HG03103 (cell line): ENCODE measurements at regions not wholly inside any gene's neighbourhood (a gene's known extent, or its start where the extent isn't known, plus 50 kb on each side); places are given as distances from the start of the nearest gene placed in this dataset.

ENCODE experiments used
- ATAC-seq: cut with Tn5 transposase; IDR thresholded peaks from one replicate; pipeline ENCODE4 v1.9.1; 2021; ENCODE audit warnings: low read depth; ENCODE audit not compliant: unreplicated experiment

DNA sequence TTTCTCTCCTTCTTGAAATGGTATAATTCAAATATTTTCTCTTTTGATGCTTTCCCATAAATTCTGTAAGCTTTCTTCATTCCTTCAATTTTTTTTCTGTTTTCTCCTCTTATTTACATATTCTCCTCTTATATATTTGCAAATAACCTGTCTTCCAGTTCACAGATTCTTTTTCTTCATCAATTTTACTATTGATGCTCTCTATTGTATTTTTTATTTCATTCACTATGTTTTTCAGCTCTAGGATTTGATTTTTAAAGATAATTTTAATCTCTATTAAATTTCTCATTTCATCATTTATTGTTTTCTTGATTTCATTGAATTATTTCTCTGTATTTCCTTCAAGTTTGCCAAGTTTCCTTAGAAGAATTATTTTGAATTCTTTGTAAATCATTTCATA is 54.0 kb upstream of the PRPS1L1 start:
- ATAC-seq: no peak

DNA sequence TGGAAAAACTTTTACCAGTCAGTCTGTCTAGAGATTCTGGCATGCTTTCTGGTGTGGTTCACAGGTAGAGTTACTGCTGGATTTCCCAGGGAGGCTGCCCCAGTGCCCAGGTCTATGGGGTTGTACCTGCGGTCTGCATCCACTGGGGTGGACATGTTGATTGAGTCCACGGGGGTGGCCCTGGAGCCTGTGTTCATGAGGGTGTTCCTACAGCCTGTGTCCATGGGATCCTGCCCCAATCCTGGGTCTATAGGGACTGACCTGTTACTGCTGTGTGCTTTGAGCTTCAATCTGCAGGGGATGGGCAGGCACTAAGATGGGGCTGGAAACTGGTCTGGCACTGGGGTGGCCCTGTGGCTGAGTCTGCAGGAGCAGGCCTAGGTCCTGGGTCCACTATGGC is 54.5 kb upstream of the PRPS1L1 start:
- ATAC-seq: no peak

DNA sequence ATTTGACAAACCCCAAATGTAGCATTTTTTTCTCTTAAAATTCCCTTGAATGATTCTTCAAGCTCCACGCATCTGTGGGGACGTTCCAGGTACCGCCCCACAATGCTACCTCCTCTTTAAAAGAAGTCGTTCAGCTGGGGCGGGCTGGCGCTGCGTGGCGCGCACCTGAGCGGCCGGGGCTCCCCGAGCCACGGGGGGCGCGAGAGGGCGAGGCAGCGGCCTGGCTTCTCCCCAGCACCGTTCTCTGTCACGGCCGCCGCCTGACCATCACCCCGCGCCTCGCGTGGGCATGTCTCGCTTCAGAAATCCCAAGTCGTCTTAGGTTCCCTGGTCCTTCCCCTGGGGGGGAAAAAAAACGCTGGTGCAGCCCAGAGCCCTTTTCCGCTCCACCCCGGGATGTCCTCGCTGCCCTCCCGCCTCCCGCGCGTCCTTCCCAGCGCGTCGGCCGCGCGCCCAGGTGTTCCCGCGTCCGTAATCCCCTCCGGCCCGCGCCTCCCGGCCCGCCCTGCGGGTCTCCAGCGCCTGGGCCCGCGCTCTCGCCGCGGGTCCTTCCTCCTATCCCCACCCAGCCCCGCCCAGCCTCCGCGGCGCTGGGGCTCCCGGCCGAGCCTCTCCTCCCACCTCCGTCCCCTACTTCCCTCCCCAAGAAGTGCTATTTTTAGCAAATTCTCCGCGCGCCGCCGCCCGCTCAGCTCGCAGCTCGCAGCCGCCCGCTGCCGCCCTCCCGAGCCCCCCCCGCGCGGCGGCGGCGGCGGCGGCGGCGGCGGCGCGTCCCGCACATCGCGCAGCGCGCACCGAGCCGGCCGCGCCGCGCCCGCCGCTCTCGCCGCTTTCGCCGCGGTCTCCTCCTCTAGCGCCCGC is 58.7 kb upstream of the PRPS1L1 start:
- no peak for ATAC-seq

DNA sequence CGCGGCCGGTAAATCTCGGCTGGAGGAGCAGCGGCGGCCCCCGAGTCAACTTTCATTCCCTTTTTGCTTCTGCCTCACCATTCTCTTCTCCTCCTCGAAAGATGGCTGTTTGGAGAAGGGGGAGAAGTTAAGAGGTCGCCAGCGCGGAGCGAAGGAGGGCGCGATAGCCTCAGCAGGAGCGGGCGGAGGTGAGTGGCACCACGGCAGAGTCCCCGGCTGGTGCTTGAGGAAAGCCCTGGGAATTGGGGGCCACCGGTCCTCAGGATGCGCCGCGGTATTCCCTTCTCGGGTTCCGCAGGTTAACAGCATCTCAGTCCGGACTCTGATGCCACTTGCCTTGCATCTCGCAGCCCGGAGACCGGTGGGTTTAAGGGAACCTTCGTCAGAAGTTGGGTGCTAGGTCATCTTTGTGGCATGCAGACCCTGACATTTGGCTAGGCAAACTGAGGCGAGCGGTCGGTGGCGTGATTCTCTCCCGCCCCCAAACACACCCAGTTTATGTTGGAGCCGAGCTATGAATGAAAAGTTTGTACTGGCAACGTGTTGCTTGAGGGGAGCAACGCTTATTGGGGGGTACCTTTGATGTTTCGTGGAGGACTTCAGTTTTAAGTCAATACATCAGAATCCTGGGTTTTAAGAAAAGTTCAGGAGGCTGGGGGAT is 59.5 kb upstream of the PRPS1L1 start:
- no peak for ATAC-seq

DNA sequence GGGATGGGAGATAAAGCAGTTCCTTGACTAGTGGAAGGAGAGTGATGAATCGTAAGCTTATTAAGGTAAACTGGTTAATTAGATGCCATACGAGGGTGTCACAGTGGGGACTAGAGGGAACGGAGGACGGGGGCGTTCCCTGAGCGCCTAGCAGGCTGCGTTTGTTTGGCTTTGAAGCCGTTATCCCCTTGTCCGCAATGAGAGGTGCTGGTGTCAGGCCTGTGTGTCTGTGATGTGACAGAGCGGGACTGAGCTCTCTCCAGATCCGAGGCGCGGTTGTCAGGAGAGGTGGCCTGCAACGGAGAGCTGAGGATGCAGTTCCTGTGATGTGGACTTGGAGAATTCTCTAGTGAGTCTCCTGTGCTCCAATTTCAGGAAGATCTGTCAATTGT is 60.0 kb upstream of the PRPS1L1 start:
- ATAC-seq: no peak

DNA sequence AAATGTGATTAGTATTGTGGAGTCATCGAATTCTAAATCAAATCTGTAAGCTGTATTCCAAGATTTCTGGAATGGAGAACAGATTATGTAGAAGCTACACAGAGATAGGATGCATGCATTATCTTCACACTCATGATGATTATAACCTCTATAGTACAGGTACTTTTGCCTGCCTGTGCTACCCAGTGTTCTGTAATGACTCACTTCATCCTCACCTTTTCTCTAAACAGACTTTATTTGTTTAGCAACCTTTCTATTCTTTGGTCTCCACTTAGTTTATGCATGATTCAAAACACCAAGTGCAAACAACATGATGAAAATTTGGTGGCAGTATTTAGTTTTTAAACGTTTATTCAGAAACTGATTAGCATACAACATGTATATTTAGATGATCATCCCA is 68.4 kb upstream of the PRPS1L1 start:
- no peak for ATAC-seq

DNA sequence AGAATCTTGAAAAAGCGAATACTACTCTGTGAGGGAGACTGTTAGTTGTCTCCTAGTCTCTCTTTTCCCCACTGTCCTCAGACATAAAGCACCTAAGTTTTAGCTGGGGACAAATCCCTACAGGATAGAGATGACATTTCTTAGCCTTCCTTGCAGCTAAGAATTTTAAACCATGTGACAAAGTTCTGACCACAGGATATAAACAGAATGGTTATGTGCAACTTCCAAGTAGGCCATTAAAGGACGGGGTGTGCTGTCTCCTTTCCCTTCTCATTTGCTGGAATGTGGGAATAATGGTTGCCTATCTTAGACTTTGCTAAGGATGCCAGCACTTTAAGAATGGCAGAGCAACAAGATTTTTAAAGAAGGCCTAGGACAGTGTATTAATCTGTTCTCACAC is 74.9 kb upstream of the PRPS1L1 start:
- no peak for ATAC-seq

DNA sequence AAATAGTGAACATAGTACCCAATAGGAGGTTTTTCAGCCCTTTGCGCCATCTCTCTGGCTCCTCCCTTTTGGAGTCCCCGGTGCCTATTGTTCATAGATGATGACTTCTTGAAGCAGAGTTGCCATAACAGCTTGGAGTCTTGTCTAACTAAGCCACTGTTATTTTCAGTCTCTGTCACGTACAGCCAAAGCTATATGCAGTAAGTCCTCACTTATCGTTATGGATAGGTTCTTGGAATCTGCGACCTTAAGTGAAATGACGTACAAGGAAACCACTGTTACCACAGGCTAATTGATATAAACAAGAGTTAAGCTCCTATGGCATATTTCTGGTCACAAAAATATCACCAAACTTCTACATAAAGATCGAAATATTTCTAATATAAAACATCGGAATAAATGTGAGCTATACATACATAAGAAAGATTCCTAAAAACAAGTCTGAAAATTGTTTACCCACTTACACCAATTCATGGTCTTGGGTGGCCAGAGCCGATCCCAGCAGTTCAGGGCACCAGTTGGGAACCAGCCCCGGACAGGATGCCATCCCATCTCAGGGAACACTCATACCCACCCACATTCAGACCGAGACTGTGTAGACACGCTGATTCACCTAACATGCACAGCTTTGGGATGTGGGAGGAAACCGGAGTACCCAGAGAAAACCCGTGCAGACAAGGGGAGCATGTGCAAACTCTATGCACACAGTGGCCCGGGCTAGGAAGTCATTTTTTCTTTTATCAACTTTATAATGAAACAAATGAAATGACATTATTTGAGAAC is 76.0 kb upstream of the PRPS1L1 start:
- ATAC-seq: no peak

DNA sequence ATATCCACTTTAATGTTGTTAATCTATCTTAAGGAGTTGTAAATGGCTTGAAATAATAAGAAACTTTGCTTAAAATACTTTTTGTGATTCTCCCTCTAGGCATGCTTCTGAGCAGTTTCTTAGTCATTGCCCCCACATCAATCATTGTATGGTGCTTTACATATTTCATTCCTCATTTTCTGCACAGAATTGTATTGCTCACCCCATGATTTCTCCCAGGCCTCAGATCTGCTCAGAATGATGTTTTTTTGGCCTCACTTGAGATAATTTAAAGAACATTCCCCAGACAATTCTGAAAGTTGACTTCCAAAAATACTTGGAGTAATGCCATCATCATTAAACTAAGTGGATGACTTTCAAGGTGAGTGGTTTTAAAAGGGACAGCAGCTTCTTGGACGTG is 82.1 kb upstream of the PRPS1L1 start:
- ATAC-seq: no peak

DNA sequence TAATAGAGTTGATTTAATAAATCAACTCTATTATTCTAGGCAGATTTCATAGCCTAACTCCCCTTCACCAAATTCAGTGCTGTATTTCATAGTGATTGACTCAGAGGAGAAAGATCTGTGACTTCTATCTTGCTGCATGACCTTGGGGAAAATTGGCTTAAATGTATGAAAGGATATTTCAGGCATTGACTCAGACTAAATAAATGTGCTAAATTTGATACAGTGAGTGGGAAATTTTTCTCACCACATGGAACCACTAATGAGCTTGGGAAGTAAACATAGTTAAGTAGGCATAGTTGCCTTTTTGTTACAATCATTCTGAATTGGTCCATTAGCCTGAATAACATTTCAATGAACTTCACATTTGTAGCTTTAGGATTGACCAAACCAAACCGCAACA is 89.0 kb upstream of the PRPS1L1 start:
- no peak for ATAC-seq

DNA sequence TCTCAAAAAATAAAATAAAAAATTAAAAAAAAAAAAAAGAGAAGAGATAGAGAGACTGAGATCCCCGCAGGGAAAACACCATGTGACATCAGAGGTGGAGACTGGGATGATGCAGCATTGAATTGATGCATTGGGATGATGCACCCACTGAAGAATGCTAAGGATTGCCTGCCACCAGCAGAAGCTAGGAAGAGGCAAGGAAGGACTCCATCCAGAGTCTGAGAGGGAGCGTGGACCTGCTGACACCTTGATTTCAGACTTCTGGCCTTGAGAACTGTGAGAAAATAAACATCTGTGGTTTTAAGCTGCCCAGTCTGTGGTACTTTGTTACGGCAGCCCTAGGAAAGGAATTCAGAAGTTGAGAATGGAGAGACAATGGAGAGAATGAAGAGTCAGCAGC is 89.8 kb upstream of the PRPS1L1 start:
- ATAC-seq: no peak

DNA sequence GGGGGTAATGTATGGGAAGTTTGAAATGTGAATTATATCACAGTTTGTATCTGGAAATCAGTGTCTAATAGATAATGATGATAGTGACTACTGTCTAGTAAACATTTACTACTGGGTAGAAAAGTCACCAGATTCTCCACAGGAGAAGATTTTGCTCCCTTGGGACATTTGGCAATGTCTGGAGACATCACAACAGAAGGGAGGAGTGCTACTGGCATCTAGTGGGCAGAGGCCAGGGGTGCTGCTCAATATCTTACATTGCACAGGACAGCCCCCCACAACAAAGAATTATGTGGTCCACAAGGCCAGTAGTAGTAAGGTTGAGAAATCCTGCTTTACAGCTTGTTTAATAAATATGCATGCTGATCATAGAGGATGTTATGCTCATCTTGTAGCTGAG is 92.3 kb upstream of the PRPS1L1 start:
- ATAC-seq: no peak

DNA sequence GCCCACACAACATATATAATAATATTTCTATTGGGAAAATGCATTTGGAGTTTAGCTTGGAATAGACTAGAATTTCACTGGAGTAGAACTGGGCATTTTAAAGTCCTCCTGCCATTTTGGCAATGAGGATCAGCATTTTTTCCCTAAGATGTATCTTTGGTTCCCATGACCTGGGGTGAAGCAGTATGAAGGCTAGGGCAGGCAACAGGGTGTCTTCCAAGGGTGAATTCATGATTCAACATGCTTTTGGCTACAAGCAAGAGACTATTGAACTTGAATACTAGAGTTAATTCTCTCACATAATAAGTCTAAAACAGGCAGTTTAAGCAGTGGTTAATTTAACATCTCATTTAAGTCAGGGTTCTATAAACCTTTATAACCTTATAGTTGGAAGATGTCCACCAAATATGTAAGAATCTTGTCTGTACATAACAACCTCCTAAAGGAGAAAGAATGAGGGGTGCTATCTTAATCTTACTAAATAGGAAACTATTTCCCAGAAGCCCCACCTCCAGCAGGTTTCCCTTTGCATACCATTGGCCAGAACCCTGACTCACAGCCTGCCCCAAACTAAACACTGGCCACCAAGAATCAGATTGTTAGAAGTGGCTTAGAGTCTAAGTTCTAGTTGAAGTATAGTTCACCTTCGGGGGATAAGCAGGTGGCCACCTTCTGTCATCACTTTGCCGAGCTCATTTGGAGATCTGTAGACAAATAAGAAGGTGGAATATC is 96.0 kb upstream of the PRPS1L1 start:
- no peak for ATAC-seq

DNA sequence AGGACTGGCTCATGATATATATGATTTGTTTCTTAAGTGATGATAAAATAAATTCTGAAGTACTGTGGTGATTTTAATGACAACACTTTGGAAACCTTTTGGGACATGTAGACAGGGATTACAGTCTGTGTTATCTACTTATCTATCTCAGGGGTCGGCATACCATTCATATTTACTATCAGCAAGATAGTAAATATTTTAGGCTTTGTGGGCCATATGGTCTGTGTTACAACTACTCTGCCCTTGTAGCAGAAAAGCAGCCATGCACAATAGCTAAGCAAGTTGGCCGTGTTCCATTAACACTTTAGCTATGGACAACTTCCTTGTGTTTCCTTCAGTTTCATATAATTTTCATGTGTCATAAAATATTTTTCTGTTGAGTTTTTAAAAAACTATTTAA is 97.8 kb upstream of the PRPS1L1 start:
- no peak for ATAC-seq

DNA sequence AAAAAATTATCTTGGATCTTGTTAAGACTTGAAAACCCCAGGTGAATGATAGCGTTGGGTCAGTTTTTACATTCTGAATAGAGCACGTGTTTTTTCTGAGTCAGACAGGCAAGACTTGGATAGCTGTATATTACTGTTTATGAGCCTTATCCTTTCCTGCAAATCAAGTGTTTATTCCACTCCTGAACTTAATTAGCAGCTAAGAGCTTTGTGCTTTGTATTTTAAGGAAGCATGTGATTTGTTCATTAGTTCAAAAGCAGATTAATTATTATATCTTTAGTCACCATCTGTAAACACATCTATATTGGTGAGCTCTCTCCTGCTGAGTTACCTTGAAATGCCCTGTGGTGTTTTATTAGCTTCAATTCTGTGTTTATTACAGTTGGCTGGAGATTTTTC is 98.6 kb upstream of the PRPS1L1 start:
- ATAC-seq: no peak

DNA sequence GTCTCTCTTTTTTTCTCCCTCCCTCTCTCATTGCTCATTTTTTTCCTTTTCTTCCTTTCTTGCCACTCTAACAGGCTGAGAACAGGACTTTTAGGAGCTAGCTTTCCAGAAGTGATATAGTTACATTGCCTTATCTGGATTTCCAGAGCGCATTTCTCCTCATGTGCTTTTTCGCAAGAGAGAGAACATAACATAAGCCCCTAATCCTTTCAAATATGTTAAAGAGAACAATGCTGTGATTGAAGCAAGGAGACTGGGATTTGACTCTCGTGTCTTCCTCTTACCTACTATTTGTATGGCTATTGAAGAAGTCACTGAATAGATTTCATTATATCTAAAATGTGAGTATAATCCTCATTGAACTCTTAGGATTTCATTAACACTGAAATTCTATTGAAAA is 101.2 kb upstream of the PRPS1L1 start:
- ATAC-seq: no peak

DNA sequence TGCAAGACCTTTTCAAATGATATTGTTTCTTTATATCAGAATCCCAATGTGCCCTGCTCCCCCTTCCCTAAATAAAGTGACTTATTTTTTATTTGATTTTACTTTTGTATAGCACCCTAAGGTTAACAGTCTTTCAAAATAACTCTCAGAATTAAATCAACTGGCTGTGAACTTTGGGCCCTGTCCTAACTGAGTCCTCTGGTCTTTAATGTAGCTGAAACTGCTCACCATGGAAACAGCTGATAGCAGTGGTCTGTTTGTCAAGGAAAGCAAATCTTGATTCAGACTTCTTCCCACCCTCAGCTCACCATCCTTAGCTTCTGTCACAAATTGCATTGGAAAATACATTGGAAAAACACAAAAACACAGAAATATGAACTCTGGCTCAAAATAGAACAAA is 105.2 kb upstream of the PRPS1L1 start:
- no peak for ATAC-seq

DNA sequence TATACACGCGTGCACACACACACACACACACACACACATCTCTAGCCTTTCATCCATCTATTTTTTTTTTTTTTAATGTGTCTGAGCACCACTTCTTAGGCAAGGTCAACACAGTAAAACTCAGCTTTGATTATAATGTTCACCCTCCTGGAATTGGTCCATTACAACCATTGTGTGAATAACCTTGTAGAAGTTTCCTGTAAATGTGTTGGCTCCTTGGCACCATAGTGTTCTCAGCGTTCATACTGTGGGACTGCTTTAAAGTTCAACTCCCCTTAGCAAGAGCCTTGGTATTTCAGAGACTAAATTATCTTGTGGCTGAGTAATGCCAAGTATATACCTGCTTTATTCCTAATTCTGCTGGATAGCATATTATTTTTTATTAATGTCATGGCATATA is 106.3 kb upstream of the PRPS1L1 start:
- no peak for ATAC-seq

DNA sequence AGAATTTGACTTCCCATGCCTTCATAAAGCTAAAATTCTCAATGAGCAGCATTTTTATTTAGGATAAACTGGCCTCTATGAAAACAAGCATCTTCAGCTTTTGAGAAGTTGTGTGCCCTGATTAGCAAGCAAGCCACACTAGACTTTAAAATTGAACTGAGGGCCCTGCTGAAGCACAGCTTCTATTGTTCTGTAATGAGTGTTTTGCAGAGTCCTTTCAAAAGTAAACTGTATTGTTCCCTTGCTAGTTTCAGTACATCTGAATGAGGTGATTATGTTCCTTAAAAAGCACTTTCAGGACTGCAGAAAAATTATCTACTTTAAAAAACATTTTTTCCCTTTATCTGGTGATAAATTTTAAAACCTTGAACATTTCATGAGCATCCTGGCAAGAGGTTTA is 113.3 kb upstream of the PRPS1L1 start:
- ATAC-seq: no peak

DNA sequence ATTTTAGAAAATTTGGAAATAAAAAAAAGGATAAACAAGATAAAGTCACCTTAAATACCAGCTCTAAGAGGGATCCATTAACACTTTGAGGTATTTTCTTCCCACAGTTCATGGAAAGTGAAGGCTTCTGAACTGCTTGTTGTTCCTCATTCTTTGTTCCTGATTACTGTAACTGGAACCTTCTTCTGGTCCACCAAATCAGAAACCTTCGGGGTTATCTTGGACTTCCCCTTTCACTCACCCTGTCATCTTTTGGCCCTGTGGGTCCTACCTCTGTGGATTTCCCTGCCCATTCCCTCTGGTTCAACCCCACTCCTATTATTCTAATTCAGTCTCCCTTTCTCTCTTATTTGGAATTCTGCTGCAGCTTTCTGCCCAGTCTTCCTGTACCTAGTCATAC is 116.5 kb upstream of the PRPS1L1 start:
- ATAC-seq: no peak

DNA sequence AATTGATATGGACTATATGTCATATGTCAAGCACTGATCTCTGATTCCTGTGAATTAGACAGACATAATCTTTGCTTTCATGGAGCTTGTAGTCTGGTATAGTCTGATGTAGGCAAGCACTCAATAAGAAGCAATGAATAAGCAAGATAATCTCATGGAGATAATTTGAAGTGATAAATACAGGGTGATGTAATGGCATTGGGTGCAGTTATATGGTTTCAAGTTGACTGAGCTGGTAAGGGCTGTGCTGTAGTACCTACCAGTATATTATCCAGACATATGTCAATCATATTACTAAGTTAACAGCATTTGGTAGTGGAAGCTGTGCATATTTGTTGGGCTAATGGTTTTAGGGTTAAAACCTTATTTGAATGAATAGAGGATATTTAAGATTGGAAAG is 117.5 kb upstream of the PRPS1L1 start:
- ATAC-seq: no peak
